Fibroblast of skin of right biceps (primary cell): ENCODE measurements at regions not wholly inside any gene's neighbourhood (a gene's known extent, or its start where the extent isn't known, plus 50 kb on each side); places are given as distances from the start of the nearest gene placed in this dataset.
"Not testable (repeated sequence)": the region's sequence is repeated elsewhere in the genome, so short reads cannot be mapped to it uniquely, and the experiment has no call there.

Experiments
- DNase-seq: peaks from one replicate; pipeline ENCODE4 v3.0.0-alpha.2; 2013

DNA sequence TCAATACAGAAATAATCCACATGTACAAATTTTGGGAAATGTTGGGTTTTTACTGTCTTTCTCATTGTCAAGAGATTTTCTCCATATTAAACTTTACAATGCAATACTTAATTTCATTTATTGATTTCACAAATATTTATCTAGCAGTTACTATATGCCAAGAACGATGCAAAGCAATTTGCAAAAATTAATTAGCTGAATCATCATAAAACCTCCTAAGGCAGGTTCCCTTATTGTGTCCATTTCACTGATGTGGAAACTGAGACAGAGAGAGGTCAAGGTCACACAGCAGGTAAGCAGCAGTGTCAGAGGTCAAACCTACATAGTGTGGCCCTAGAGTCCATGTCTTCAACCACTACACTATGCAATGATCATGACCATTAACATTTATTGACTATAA is 286.8 kb upstream of the AUTS2 start:
- DNase-seq, result no peak

- DNase-seq, result not testable (repeated sequence)
These were observed 284.4 kb upstream of the AUTS2 start for GRCh38 chr7:69313852-69314251.

DNA sequence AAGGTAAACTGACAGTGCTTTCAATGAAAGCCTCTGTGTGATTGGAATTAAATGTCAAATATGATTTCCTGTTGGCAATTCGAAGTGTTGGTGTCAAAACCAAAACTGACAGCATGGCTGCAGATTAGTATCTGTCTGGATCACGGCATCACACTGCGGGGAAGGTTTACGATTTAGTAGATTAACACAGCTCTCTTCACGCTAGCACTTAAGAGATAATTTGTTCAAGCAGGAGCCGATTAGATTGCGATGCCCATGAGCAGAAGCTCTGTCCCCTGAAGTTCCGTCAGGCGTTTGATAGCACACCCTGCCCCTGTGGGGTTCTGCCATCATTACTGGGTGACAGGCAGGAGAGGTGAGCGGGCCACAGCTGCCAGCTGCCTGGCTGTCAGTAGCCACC is 279.5 kb upstream of the AUTS2 start:
- no peak for DNase-seq

DNA sequence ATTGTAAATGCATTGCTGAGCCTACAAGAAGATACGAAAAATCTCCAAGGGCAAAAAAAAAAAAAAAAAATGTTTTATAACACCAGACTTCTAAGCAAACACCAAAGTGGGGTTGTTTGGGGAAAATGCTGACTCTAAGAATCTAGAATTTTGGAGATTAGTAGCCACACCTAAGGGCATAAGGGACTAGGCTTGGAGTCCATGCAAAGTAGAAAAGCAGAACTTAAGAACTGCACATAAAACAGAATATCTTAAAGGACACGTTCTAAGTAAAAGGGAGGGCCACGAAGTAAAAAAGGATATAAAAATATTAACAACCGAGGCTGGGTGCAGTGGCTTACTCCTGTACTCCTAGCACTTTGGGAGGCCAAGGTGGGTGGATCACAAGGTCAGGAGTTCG is 269.8 kb upstream of the AUTS2 start:
- no peak for DNase-seq

- DNase-seq, result peak; percentile 60
These were observed 263.6 kb upstream of the AUTS2 start for GRCh38 chr7:69334701-69335100.

- peak; percentile 49 for DNase-seq
These were observed 262.9 kb upstream of the AUTS2 start for GRCh38 chr7:69335331-69335730.

- DNase-seq, result no peak
These were observed 261.3 kb upstream of the AUTS2 start for GRCh38 chr7:69336976-69337375.

DNA sequence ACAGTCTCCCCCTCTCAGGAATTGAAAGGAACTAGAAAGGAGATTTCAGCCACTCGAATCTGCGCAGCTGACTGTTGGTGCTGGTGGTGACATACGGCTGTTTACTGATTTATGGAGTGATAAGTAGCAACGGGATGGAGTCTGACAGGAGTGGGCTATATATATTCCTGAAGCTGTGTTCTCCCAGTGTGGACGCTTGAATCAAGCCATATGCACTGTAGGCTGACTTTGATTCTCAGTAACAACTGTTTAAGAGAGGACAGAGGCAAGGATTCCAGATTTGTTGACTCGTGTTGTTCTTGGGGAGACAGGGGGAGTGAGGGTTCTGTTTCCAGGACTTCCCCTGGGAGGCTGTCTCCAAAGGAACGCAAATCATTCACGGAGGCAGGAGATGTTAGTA is 260.1 kb upstream of the AUTS2 start:
- DNase-seq, result peak; percentile 65

DNA sequence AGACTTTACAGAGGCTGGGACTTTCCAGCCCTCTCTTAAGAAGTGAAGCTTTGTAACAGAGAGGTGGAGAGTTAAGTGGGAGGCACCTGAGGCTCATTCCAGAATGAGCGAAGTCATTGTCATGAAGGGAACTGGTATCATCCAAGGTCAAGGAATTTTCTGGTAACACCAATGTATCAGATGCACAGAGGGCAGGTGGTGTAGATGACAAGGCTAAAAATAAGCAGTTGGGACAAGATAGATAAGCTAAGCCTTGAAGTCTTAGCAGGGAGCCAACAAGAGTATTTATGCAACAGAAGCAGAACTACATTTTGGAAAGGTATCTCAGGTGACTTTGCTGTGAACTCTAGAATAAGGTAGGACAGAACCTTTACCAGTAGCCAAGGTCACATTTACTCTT is 257.0 kb upstream of the AUTS2 start:
- no peak for DNase-seq

GRCh38 chr7:69342154-69342884 is 256.0 kb upstream of the AUTS2 start:
- peak; percentile 93 for DNase-seq

DNA sequence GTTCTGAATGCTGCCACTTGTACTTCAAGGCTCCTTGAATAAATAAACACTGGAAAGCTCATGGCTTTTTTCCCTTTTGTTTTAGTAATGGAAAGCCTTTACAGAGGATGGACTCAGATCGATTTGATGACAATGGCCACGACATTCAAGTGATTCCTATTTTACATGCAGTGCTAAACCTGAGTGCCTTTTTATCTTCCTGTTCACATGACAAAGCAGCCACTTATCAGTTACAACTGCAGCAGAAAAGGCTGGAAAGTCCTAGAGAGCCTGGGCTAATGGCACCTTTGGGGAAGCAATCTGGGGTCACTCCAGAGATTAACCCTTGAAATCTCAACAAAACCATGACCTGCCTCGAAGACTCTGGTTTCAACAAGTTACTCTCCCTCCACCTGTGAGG is 249.0 kb upstream of the AUTS2 start:
- no peak for DNase-seq

DNA sequence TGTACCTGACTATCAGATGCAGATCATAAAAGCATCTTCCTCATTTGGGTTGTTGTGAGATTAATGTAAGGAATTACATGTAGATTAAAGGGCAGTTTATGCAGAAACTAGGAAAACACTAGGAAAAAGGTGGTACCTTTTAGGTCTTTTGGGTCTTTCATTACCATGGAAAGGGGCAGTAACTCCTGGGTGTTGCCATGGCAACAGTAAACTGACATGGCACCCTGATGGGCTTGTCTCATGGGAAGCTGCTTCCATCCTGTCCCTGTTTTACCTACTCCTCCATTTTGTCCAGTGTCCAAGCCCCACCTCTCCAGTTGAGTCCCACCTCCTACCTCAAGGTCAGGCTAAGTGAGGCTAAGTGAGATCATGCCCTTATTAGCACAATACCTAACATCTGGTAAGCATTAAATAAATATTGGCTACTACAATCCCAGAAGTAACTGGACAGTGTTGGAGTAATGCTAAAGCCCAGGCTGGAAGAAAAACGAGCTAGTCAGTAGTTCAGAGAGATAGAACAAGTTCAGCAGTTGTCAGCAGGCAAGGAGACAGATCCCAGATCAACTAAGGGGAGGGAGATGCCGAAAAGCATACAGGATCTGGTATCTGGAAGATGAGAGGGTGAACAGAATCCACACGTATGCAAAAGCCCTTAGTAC is 240.0 kb upstream of the AUTS2 start:
- DNase-seq, result no peak

DNA sequence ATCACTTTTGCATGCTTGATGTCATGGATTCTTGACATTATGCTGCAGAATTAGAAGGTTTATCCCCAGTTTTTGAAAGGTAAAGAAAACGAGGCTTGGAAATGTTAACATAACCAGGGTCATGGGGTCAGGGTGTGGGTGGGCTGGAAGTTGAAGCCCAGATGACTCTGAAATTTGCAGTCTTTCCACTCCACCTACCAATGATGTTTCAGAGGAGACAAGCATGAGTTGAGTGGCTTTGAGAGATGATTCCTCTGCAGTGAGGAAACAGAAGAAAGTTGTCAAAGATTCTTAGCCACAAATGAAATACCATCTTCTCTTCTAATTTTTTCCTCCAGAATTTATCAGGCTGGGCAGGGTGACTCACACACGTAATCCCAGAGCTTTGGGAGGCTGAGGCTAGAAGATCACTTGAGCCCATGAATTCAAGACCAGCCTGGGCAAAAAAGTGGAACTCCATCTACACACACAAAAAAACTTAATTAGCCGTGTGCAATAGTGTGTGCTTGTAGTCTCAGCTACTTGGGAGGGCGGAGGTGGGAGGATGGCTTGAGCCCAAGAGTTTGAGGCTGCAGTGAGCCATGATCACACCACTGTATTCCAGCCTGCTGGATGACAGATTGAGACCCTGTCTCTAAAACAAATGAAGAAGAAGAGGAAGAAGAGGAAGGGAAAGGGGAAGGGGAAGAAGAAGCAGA is 239.1 kb upstream of the AUTS2 start:
- peak; percentile 84 for DNase-seq

DNA sequence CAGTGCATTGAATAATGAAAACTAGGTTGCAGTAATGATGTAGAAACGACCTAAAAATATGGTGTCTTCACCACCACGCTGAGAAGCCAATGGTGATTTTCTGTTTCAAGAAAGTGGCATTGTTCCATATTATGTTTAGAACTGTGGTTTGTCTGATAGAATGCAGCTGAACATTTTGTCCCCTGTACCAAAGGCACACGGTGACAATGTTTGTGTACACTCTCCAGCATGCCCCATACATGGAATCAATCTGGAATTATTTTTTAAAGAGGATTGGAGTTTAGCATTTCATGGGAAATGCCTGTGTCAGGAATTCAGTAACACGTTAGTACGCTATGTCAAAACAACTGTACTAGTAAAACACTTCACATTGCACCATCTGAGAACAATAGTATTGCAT is 237.4 kb upstream of the AUTS2 start:
- no peak for DNase-seq

- DNase-seq, result peak; percentile 71
These were observed 235.1 kb upstream of the AUTS2 start for GRCh38 chr7:69363136-69363535.

GRCh38 chr7:69364813-69365643 is 233.2 kb upstream of the AUTS2 start:
- DNase-seq, result no peak

DNA sequence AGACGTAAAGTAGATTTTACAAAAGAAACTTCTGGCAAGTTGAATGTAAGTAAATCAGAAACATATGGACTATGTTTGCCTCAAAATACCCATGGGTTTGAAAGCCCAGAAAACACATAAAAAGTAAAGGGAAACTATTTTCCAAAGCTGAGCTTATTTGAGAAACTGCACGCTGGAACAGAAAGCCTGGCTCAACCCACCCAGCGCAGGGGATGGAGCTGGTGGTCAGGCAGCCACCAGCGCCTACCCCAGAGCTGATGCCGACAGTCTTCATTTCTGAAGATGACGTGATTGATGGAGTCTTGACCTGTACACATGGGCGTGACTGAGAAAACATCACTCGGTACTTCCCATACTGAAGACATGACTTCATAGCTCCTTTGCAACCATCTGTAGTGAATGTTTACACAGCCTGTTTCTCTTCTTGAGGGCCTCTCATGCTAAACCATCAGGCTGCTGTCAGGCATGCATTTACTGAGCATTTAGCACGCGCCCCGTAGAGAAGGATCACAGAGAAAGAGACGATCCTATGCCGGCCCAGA is 232.6 kb upstream of the AUTS2 start:
- DNase-seq, result peak; percentile 88

GRCh38 chr7:69367780-69368179 is 230.5 kb upstream of the AUTS2 start:
- peak; percentile 93 for DNase-seq

- DNase-seq, result peak; percentile 81
These were observed 224.9 kb upstream of the AUTS2 start for GRCh38 chr7:69373171-69374043.

DNA sequence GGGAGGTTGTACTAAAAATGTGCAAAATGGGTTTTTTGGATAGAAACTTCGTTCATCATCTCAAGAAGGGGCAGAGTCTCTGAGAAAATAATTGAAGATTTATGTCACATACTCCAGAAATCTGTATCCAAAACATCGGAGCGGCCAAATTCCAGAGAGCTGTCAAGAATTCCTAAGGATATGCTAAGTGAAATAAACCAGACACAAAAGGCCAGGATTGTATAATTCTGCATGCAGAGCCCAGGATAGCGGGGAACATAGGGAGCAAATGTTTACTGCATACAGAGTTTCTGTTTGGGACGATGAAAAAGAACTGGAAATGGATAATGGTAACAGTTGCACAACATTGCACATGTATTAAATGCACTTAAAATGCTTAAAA is 224.2 kb upstream of the AUTS2 start:
- peak; percentile 85 for DNase-seq

GRCh38 chr7:69377191-69377590 is 221.1 kb upstream of the AUTS2 start:
- DNase-seq, result no peak
